ENCODE measurements at regions not wholly inside any gene's neighbourhood (a gene's known extent, or its start where the extent isn't known, plus 50 kb on each side); places are given as distances from the start of the nearest gene placed in this dataset.

GRCh38 chr5:68012831-68013230, 202.7 kb upstream of the PIK3R1 start:
- no peaks in the 10 kb centered on the region for H3K4me1 Mint-ChIP-seq

More at GRCh38 chr5:68012831-68013230, 202.7 kb upstream of the PIK3R1 start:
- H2AFZ ChIP-seq (ENCODE audit: low read length), result no peak overlapping the region
- H3K23ac ChIP-seq (ENCODE audit: insufficient read length, low read depth, low read length), result no peak overlapping the region
- no peaks in the 10 kb centered on the region for H3K27me3 ChIP-seq (ENCODE audit: insufficient read depth, low read length)
- H3K56ac ChIP-seq (ENCODE audit: insufficient read length, low read depth, low read length), result no peak overlapping the region
- H3K23me2 ChIP-seq (ENCODE audit: insufficient read length, low read depth, low read length, poor library complexity, severe bottlenecking), result no peaks in the 10 kb centered on the region
- no peak overlapping the region for H2BK15ac ChIP-seq (ENCODE audit: low read depth, low read length)
- no peak overlapping the region for H2BK20ac ChIP-seq (ENCODE audit: low read depth, low read length, poor library complexity, severe bottlenecking)
- no peaks in the 10 kb centered on the region for H3K4me1 ChIP-seq (ENCODE audit: insufficient read depth, low read length)
- no peak overlapping the region for H2AK5ac ChIP-seq (ENCODE audit: insufficient read length, low read length)
- H2BK120ac ChIP-seq (ENCODE audit: low read depth, low read length, poor library complexity, severe bottlenecking), result no peak overlapping the region
- no peak for DNase-seq
- H4K8ac ChIP-seq (replicated peaks; ENCODE audit: insufficient read length, low read depth, low read length), result no peak overlapping the region
- H2BK5ac ChIP-seq (ENCODE audit: insufficient read length, low read length), result no peak overlapping the region
- H2BK12ac ChIP-seq (ENCODE audit: insufficient read length, low read depth, low read length), result no peak overlapping the region
- H3K9ac ChIP-seq (ENCODE audit: extremely low read depth, insufficient read length, low read length), result no peak overlapping the region
- H3T11ph ChIP-seq (ENCODE audit: low read length), result no peak overlapping the region
- no peak overlapping the region for H3K18ac ChIP-seq (ENCODE audit: insufficient read length, low read depth, low read length)
- H3K27ac ChIP-seq (ENCODE audit: insufficient read length, low read depth, low read length), result no peak overlapping the region
- WGBS (ENCODE audit: extremely low coverage, insufficient read length, low lambda C conversion rate), result no CpG with 5 or more reads among the region's 1 CpG
- H3K79me1 ChIP-seq (ENCODE audit: insufficient read depth, low read depth, low read length, poor library complexity, severe bottlenecking), result no peaks in the 10 kb centered on the region
- no peak overlapping the region for H3K4ac ChIP-seq (ENCODE audit: low read depth, low read length)
- no peak overlapping the region for H4K91ac ChIP-seq (ENCODE audit: insufficient read length, low read depth, low read length)
- peaks cover 0 to 2% (median 0%) of the 10 kb centered on the region in 3 experiments; a peak in 1 of 7 replicates for H3K36me3 Mint-ChIP-seq (ENCODE audit: insufficient read depth in 1 of 3, low read depth in 3 of 3)
- H3K27me3 Mint-ChIP-seq (ENCODE audit: low read depth), result no peaks in the 10 kb centered on the region
- H3K4me2 ChIP-seq (ENCODE audit: insufficient read depth, insufficient read length, low read length), result no peak overlapping the region
- no peak overlapping the region for H3K4me3 Mint-ChIP-seq
- no peak for TF ChIP-seq CTCF (conservative IDR thresholded peaks at IDR 0.05)
- peaks cover 0 to 9% of the 10 kb centered on the region in 2 experiments; a peak in 3 of 5 replicates for H3K9me3 Mint-ChIP-seq
- no peaks in the 10 kb centered on the region for H4K20me1 ChIP-seq (ENCODE audit: control insufficient read depth, insufficient read depth, insufficient read length)
- no peaks in the 10 kb centered on the region for H3K9me3 ChIP-seq (ENCODE audit: control insufficient read depth, low read depth, low read length)
- H3K27ac Mint-ChIP-seq, result no peak overlapping the region
- H3K14ac ChIP-seq (ENCODE audit: insufficient read depth, low read length), result no peak overlapping the region
- no peak overlapping the region for H4K5ac ChIP-seq (ENCODE audit: insufficient read length, low read depth, low read length)
- H3K79me2 ChIP-seq (ENCODE audit: insufficient read depth, low read length), result no peaks in the 10 kb centered on the region
